GM19035 (cell line): ENCODE measurements at regions not wholly inside any gene's neighbourhood (a gene's known extent, or its start where the extent isn't known, plus 50 kb on each side); places are given as distances from the start of the nearest gene placed in this dataset.

Experiments used
- ATAC-seq: cut with Tn5 transposase; IDR thresholded peaks from one replicate; pipeline ENCODE4 v1.9.1; 2021; ENCODE audit not compliant: unreplicated experiment

DNA sequence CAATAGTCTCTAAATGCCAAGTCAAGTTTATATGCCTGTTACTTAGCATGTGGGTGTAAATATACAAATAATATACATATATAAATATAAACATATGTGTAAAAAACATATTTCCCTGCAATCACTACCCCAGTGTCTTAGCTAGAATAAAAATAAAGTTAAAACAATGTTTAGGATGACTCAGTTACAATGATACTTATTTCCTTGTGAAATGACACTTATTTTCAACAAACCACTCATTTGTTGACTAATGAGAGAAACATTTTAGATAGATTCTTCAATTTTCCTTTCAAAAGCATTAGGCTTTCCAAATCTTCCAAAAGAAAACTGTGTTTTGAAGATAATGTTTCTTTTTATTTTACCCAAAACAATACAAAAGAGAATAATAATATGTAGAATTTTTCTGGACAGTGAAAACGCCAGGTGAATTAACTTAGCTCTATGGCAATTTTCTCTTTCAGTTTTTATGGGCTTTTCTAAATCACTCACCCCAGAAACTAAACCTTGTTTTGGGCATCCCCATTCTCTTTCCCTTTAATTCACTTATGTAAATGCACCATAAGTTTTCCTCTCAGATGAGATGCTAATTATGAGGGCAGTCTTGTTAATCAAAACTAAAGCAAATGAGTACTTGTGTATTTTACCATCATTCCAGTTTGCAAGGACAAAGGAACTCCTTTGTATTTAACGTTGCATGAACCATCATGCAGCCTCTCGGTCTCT is 465.9 kb downstream of the BCAT1 start:
- no peak for ATAC-seq

- no peak for ATAC-seq
Measured at GRCh38 chr12:24482044-24482443, 466.9 kb downstream of the BCAT1 start.

DNA sequence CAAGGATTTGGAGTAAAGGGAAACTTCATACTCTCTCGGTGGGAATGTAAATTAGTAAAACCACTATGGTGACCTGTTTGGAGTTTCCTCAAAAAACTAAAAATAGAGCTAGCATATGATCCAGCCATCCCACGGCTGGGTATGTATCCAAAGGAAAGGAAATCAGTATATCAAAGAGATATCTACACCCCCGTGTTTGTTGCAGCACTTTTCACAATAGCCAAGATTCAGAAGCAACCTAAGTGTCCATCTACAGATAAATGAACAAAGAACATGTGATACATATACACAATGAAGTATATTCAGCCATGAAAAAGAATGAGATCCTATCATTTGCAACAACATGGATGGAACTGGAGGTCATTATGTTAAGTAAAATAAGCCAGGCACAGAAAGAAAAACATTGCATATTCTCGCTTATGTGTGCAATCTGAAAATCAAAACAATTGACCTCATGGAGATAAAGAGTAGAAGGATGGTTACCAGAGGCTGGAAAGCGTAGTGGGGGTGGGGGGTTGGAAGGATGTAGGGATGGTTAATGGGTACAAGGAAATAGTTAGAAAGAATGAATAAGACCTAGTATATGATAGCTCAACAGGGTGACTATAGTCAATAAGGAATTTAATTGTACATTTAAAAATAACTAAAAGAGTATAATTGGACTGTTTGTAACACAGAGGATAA is 468.0 kb downstream of the BCAT1 start:
- no peak for ATAC-seq

- ATAC-seq: no peak
Measured at GRCh38 chr12:24479131-24479530, 469.8 kb downstream of the BCAT1 start.

DNA sequence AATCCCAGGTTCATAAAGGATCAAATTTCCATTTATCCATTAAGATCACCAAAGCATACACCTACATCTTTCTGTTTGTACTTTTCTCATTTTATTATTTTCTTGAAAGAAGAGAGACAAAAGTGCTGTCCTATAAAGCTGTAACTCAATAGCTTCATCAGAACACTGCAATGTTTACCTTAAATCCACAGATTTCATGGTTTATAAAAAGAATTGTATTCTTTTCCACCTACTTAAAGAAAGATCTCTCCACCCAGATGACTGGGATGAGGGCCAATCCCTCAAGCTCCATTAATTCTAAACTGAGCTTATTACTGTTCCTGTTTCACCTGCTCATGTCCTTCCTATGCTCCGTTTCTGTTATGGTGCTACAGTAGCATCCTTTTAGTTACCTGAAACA is 470.6 kb downstream of the BCAT1 start:
- ATAC-seq: no peak

DNA sequence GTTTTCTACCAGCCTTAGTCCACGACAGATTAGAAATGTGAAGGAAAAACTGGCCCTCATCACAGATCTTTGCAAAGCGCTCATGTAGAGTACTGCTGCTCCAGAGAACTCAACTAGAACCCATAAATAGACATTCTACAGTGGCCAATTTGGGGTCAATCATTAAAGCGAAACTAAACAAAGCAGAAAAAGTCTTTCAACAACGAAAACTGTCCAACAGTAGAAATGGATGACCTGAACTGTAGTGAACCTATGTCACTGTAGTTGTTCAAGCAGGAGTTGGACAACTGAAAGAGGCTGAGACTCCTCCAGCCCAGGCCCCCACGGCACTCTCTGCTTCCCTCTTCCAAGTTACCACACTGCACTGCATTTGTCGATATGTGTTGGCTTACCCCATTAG is 472.6 kb downstream of the BCAT1 start:
- ATAC-seq: no peak

DNA sequence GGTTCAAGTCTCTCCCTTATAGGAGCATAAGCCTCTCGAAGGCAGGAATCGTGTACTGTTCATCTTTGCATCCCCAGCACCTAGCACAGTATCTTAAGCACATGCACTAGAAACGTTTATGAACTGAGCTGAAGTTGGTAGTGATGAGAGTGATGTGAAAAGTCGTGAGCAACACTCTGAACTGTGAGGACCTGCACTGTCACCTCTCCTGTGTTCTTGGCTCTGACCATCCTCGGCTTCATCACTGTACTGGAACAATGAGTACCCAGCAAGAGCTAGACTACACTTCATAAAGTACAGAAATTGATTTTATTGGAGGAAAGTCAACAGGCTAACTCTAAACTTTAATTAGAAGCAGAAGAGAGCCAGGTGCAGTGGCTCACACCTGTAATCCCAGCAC is 473.6 kb downstream of the BCAT1 start:
- ATAC-seq: no peak

GRCh38 chr12:24473097-24473496 is 475.8 kb downstream of the BCAT1 start:
- no peak for ATAC-seq

DNA sequence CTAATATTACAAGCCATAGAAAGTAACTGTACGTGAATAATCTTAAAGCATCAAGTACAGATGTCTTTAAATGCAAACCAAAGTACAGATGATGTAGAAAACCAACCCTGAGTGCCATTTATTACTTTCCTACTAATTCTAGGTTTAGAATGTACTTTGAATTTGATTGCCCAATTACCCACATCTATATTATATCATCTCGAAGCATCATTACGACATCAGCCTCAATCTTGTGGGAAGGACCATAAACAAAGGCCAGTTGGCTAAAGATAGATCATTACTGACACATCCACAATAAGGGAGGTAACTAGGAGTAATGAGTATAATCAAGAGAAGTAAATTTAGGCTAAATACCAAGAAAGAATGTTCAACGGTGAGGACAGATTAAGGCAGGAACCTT is 478.9 kb downstream of the BCAT1 start:
- ATAC-seq: no peak

- no peak for ATAC-seq
Measured at GRCh38 chr12:24469089-24469488, 479.8 kb downstream of the BCAT1 start.

DNA sequence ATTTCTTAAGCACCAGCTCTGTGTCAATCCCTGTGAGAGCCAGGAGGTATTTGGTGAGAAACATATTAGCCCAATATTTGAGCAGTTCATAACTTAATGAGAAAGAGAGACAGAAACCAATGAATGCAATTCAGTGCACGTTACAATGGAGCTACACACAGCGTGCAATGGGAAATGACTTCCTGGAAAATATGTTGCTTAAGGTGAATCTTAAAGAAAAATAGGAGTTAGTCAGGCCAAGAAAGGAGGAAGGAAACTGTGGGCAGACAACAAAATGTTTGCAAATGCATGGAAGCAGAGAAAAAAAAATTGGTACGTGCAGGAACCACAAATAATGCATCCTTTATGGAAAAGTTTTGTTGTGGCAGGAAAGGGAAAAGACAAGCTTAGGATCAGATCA is 481.7 kb downstream of the BCAT1 start:
- ATAC-seq: no peak

DNA sequence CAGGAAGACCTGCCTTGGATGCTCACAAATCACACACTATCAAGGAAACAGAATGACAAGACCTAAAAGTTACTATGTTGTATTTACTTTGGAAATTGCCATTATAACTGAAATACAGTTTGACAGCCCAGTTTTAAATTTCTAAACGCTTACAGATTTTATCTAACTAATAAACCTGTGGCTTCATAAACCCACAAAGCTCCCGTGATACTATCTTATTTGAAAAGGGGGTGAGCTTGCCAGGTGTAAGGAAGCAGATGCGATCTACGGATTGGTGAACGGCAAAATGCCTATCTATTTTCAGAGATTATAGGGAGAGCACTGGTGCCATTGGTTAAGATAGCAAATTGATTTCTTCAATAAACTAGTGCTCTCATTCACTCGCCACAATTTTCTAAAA is 485.5 kb downstream of the BCAT1 start:
- ATAC-seq: no peak

DNA sequence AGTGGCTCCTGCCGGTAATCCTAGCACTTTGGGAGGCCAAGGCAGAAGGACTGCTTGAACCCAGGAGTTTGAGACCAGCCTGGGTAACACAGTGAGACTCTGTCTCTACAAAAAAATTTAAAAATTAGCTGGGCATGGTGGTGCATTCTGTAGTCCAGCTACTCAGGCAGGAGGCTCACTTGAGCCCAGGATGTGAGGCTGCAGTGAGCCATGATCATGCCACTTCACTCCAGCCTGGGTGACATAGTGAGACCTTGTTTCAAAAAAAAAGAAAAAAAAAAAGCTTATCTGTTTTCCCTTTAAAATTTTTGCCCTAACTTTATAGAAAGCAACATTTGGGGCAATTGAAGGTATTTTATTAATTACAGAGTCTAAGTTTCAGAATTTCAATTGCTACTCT is 486.0 kb downstream of the BCAT1 start:
- no peak for ATAC-seq

DNA sequence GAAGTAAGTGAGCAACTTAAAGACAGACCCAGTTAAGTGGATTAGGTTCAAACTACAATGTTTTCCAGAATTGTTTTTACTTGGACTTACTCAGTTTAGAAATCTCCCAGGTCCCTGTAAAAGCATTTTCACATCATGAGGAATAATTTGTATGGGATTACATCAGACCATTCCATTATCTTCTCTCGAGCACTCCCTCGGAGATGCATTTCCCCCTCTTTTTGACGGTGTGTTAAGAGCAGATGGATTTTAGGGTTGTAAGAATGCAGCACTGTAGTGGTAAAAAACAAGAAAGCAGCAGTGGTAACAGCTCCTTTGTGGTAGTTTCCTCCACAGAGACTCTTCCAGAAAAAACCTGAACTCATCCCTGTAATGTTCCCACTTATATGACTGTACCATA is 488.4 kb downstream of the BCAT1 start:
- no peak for ATAC-seq

- no peak for ATAC-seq
Measured at GRCh38 chr12:24460099-24460498, 488.8 kb downstream of the BCAT1 start.

- no peak for ATAC-seq
Measured at GRCh38 chr12:24455811-24456210, 493.1 kb downstream of the BCAT1 start.

DNA sequence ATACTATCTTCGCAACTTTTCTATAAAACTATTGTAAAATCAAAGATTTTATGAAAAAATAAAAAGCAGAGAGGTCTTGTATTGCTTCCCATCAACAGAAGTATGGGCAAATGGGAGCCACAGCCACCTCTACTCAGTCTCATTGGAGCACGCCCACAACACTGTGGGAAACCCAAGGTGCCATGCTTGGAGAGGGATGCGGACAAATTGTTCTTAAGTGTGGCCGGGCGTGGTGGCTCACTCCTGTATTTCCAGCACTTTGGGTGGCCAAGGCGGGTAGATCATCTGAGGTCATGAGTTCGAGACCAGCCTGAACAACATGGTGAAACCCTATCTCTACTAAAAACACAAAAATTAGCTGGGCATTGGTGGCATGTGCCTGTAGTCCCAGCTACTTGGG is 498.2 kb upstream of the SOX5 start:
- ATAC-seq: no peak

GRCh38 chr12:24446287-24446686 is 496.8 kb upstream of the SOX5 start:
- ATAC-seq: no peak

- no peak for ATAC-seq
Measured at GRCh38 chr12:24444634-24445033, 495.2 kb upstream of the SOX5 start.

DNA sequence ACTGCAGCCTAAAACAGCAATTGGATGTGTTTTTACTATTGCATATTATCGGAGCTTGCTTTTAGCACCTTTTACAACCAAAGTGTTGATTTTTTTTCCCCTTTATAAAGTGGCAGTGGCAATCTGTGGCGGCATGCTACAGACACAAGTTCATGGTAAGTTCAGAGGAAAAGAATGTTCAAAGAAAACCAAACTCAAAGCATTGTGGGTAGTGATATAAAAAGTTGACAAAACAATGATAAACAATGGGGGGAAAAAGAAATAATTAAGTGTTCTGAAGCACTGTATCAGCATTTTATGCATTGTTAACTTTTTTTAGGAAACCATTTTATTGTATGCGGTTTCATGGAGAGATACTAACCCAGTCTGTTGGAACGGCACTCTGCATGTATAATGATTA is 492.0 kb upstream of the SOX5 start:
- no peak for ATAC-seq

DNA sequence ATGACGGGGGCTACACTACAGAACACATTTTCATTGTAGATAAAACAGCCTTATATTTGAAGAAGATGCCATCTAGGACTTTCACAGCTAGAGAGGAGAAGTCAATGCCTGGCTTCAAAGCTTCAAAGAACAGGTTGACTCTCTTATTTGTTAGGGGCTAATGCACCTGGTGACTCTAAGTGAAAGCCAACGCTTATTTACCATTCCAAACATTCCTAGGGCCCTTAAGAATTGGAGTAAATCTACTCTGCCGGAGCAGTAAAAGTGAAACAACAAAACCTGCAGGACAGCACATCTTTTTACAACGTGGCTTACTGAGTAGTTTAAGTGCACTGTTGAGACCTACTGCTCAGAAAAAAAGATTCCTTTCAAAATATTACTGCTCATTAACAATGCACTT is 487.2 kb upstream of the SOX5 start:
- ATAC-seq: no peak

- ATAC-seq: no peak
Measured at GRCh38 chr12:24431872-24432271, 482.4 kb upstream of the SOX5 start.

- no peak for ATAC-seq
Measured at GRCh38 chr12:24427776-24428175, 478.3 kb upstream of the SOX5 start.
